WERI-Rb-1 (cell line): ENCODE measurements at regions not wholly inside any gene's neighbourhood (a gene's known extent, or its start where the extent isn't known, plus 50 kb on each side); places are given as distances from the start of the nearest gene placed in this dataset.

Experiments
- DNase-seq: peaks from one replicate; pipeline ENCODE4 v3.0.0-alpha.2; 2020
- H3K27ac ChIP-seq: fragments of 250-450 bp; sonication (Bioruptor Pico); 2 replicates; pipeline ENCODE4 v1.5.1; 2020; ENCODE audit warnings: mild to moderate bottlenecking, moderate library complexity
- H3K27me3 ChIP-seq: fragments of 250-450 bp; sonication (Bioruptor Pico); 2 replicates; pipeline ENCODE4 v1.5.1; 2021; ENCODE audit warnings: mild to moderate bottlenecking, low read depth, moderate library complexity; ENCODE audit not compliant: insufficient read depth, severe bottlenecking
- H3K36me3 ChIP-seq: fragments of 250-450 bp; sonication (Bioruptor Pico); 2 replicates; pipeline ENCODE4 v1.5.1; 2020; ENCODE audit warnings: mild to moderate bottlenecking, moderate library complexity
- H3K4me3 ChIP-seq: 2 replicates; pipeline ENCODE4 v1.5.1; 2011; ENCODE audit warnings: low read depth, mild to moderate bottlenecking, control low read depth, low read length
- H3K9me3 ChIP-seq: fragments of 250-450 bp; sonication (Bioruptor Pico); 2 replicates; pipeline ENCODE4 v1.5.1; 2021; ENCODE audit warnings: mild to moderate bottlenecking, moderate library complexity; ENCODE audit not compliant: severe bottlenecking
- CTCF ChIP-seq: IDR thresholded peaks from 2 replicates; pipeline ENCODE4 v1.5.1; 2011; ENCODE audit warnings: low read depth, mild to moderate bottlenecking, control low read depth, inconsistent platforms, low read length

GRCh38 chr9:1453636-1454035 is 403.5 kb downstream of the DMRT2 start:
- no peak for DNase-seq
- Histone ChIP-seq H3K36me3 (no peaks in the 10 kb centered on the region), H3K27ac (no peak overlapping the region), H3K27me3 (peaks cover 62% of the 10 kb centered on the region), H3K9me3 (no peaks in the 10 kb centered on the region), H3K4me3 (no peak overlapping the region)
- TF ChIP-seq CTCF = no peak

- H3K9me3 ChIP-seq = no peaks in the 10 kb centered on the region
- no peak for TF ChIP-seq CTCF
- H3K27ac ChIP-seq = no peak overlapping the region
- H3K36me3 ChIP-seq = no peaks in the 10 kb centered on the region
- no peak overlapping the region for H3K4me3 ChIP-seq
- peaks cover 61% of the 10 kb centered on the region for H3K27me3 ChIP-seq
- DNase-seq = no peak
These were observed 404.1 kb downstream of the DMRT2 start for GRCh38 chr9:1454211-1454610.

GRCh38 chr9:1454616-1455347 is 404.6 kb downstream of the DMRT2 start:
- Histone ChIP-seq H3K27ac (no peak overlapping the region), H3K27me3 (peaks cover 59% of the 10 kb centered on the region), H3K9me3 (no peaks in the 10 kb centered on the region), H3K36me3 (no peaks in the 10 kb centered on the region), H3K4me3 (no peak overlapping the region)
- no peak for TF ChIP-seq CTCF
- DNase-seq = no peak

GRCh38 chr9:1455766-1456165 is 405.6 kb downstream of the DMRT2 start:
- DNase-seq = no peak
- TF ChIP-seq CTCF = no peak
- Histone ChIP-seq H3K27me3 (peaks cover 62% of the 10 kb centered on the region), H3K27ac (no peak overlapping the region), H3K36me3 (no peaks in the 10 kb centered on the region), H3K9me3 (no peaks in the 10 kb centered on the region), H3K4me3 (no peak overlapping the region)

- Histone ChIP-seq H3K36me3 (no peaks in the 10 kb centered on the region), H3K27me3 (peaks cover 64% of the 10 kb centered on the region), H3K4me3 (no peak overlapping the region), H3K9me3 (no peaks in the 10 kb centered on the region), H3K27ac (no peak overlapping the region)
- no peak for DNase-seq
- no peak for TF ChIP-seq CTCF
These were observed 406.3 kb downstream of the DMRT2 start for GRCh38 chr9:1456301-1457024.
